ENCODE measurements at regions not wholly inside any gene's neighbourhood (a gene's known extent, or its start where the extent isn't known, plus 50 kb on each side); places are given as distances from the start of the nearest gene placed in this dataset.

- dilution Hi-C loops (cut with MboI; ENCODE audit: extremely low pct_ligation_motif_present, low sequenced_read_pairs): no loop called here
- Histone ChIP-seq H3K27ac (ENCODE audit: control insufficient read depth, insufficient read depth, low read length) (no peak overlapping the region), H3K4me3 (ENCODE audit: control insufficient read depth in 2 of 3, extremely low read depth in 1 of 3, insufficient read depth in 2 of 3, low read depth in 1 of 3, low read length in 3 of 3) (no peak overlapping the region), H3K4me2 (ENCODE audit: control insufficient read depth, extremely low read depth, insufficient read depth, low read depth, low read length) (no peak overlapping the region), H3K79me2 (ENCODE audit: control insufficient read depth, insufficient read depth, low read length) (no peaks in the 10 kb centered on the region), H3K9me3 (ENCODE audit: control insufficient read depth, low read depth, low read length) (peaks cover 2% of the 10 kb centered on the region), H2AFZ (ENCODE audit: control insufficient read depth, low read length) (no peak overlapping the region), H3K4me1 (ENCODE audit: control insufficient read depth, extremely low read depth, insufficient read depth, low read length) (no peaks in the 10 kb centered on the region), H4K20me1 (ENCODE audit: control insufficient read depth, extremely low read depth, insufficient read depth, low read length) (no peaks in the 10 kb centered on the region), H3K9ac (ENCODE audit: control insufficient read depth, extremely low read depth, insufficient read depth, low read length) (no peak overlapping the region), H3K9me1 (ENCODE audit: control insufficient read depth, extremely low read depth, insufficient read depth, low read length) (no peaks in the 10 kb centered on the region), H3K36me3 (ENCODE audit: control insufficient read depth in 2 of 2, extremely low read depth in 1 of 2, insufficient read depth in 2 of 2, low read length in 2 of 2) (no peaks in the 10 kb centered on the region), H3K27me3 (ENCODE audit: control insufficient read depth, extremely low read depth, insufficient read depth, low read length) (no peaks in the 10 kb centered on the region)
- DNase-seq (ENCODE audit: low read depth, low spot score) (no peak), FAIRE-seq (no peak)
- TF ChIP-seq CTCF (optimal IDR thresholded peaks at IDR 0.05 in 1 of 3, IDR thresholded peaks at IDR 0.05 in 1 of 3, conservative IDR thresholded peaks at IDR 0.05 in 1 of 3; ENCODE audit: extremely low read depth in 1 of 3, insufficient read depth in 2 of 3, low read length in 3 of 3) (no peak), EZH2 (IDR thresholded peaks at IDR 0.05; ENCODE audit: low read length) (no peak)
Measured at GRCh38 chr13:68759617-68760016, 1348.0 kb upstream of the ATXN8OS start.

DNA sequence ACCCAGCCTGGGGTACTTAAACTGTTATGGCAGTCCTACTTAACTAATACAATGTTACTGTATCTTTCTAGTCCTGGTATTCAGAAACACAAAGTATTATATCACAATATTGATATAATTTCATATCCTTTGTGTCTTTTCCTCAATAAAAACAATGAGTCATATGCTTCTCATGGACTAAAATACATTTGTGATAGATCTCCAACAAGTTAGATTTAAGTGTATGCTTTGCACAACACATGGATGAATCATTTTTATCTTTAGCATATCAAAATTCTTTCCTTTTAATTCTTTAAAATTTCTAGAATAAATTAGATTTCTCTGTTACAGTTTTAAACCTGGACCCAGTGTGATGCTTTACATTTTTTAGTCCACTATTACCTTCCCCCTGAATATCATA lies 1357.8 kb upstream of the ATXN8OS start:
- Histone ChIP-seq H4K20me1 (ENCODE audit: control insufficient read depth, extremely low read depth, insufficient read depth, low read length) (no peaks in the 10 kb centered on the region), H3K9me1 (ENCODE audit: control insufficient read depth, extremely low read depth, insufficient read depth, low read length) (no peaks in the 10 kb centered on the region), H3K4me1 (ENCODE audit: control insufficient read depth, extremely low read depth, insufficient read depth, low read length) (no peaks in the 10 kb centered on the region), H3K4me3 (ENCODE audit: control insufficient read depth in 2 of 3, extremely low read depth in 1 of 3, insufficient read depth in 2 of 3, low read depth in 1 of 3, low read length in 3 of 3) (no peak overlapping the region), H3K27ac (ENCODE audit: control insufficient read depth, insufficient read depth, low read length) (no peak overlapping the region), H3K4me2 (ENCODE audit: control insufficient read depth, extremely low read depth, insufficient read depth, low read depth, low read length) (no peak overlapping the region), H3K36me3 (ENCODE audit: control insufficient read depth in 2 of 2, extremely low read depth in 1 of 2, insufficient read depth in 2 of 2, low read length in 2 of 2) (no peaks in the 10 kb centered on the region), H3K9me3 (ENCODE audit: control insufficient read depth, low read depth, low read length) (no peaks in the 10 kb centered on the region), H3K79me2 (ENCODE audit: control insufficient read depth, insufficient read depth, low read length) (no peaks in the 10 kb centered on the region), H3K9ac (ENCODE audit: control insufficient read depth, extremely low read depth, insufficient read depth, low read length) (no peak overlapping the region), H3K27me3 (ENCODE audit: control insufficient read depth, extremely low read depth, insufficient read depth, low read length) (no peaks in the 10 kb centered on the region), H2AFZ (ENCODE audit: control insufficient read depth, low read length) (no peak overlapping the region)
- DNase-seq (ENCODE audit: low read depth, low spot score) (no peak), FAIRE-seq (no peak)
- dilution Hi-C loops (cut with MboI; ENCODE audit: extremely low pct_ligation_motif_present, low sequenced_read_pairs): no loop called here
- TF ChIP-seq CTCF (optimal IDR thresholded peaks at IDR 0.05 in 1 of 3, IDR thresholded peaks at IDR 0.05 in 1 of 3, conservative IDR thresholded peaks at IDR 0.05 in 1 of 3; ENCODE audit: extremely low read depth in 1 of 3, insufficient read depth in 2 of 3, low read length in 3 of 3) (no peak), EZH2 (IDR thresholded peaks at IDR 0.05; ENCODE audit: low read length) (no peak)

All from keratinocyte (primary cell).